ENCODE measurements at regions not wholly inside any gene's neighbourhood (a gene's known extent, or its start where the extent isn't known, plus 50 kb on each side); places are given as distances from the start of the nearest gene placed in this dataset.

DNA sequence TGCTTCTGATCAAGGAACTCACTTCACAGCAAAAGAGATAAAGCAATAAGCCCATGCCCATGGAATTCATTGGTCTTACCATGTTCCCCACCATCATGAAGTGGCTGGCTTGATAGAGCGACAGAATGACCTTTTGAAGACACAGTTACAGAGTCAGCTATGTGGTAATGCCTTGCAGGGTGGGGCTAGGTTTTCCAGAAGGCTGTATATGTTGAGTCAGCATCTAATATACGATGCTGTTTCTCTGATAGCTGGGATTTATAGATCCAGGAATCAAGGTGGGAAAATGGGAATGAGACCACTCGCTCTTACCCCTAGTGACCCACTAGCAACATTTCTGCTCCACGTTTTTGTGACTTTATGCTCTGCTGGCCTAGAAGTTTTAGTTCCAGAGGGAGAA, 220.7 kb upstream of the RSPO3 start:
- POLR2A ChIA-PET = no interaction called here

DNA sequence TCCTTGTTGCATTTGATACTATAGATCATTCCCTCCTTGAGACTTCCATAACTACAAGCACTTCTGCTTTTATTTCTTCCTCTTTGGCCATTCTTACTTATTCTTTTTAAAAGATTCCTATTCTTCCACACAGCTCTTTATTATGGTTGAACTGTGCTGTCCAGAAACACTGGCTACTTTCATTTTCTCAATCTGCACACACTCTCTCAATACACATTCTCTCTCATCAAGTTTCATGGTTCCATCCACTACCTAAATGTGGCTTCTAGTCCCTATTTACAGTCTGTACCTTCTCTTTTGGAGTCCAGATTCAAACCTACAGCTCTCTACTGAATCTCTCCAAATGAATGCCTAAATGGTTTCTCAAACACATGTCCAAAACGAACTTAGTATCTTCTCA, 214.3 kb upstream of the RSPO3 start:
- CTCF ChIA-PET = no interaction called here
- no peaks in the 10 kb centered on the region for H3K36me3 ChIP-seq (ENCODE audit: control insufficient read depth in 2 of 2, insufficient read depth in 1 of 2, low read length in 2 of 2)
- H3K4me1 ChIP-seq (ENCODE audit: control insufficient read depth, insufficient read depth, low read length) = peaks cover 4% of the 10 kb centered on the region
- no peaks in the 10 kb centered on the region for H3K9me3 ChIP-seq (ENCODE audit: control insufficient read depth, insufficient read depth, low read depth, low read length)
- POLR2A ChIA-PET = no interaction called here
- H3K4me3 ChIP-seq (ENCODE audit: low read depth, low read length) = no peak overlapping the region
- TF ChIP-seq ZNF37A (tag by site-specific recombination; IDR thresholded peaks at IDR 0.05) (no peak), ZNF350 (tag by site-specific recombination; IDR thresholded peaks at IDR 0.05) (no peak), ZNF561 (tag by site-specific recombination; IDR thresholded peaks at IDR 0.05; ENCODE audit: borderline replicate concordance) (no peak), ZNF621 (tag by site-specific recombination; IDR thresholded peaks at IDR 0.05) (no peak), ZNF146 (tag by site-specific recombination; IDR thresholded peaks at IDR 0.05) (no peak)
- no peak overlapping the region for H3K27ac ChIP-seq (ENCODE audit: extremely low read depth, low read depth, low read length)

More for the DNA sequence above, 220.7 kb upstream of the RSPO3 start:
- Histone ChIP-seq H3K4me3 (ENCODE audit: low read depth, low read length) (no peak overlapping the region), H3K9me3 (ENCODE audit: control insufficient read depth, insufficient read depth, low read depth, low read length) (no peaks in the 10 kb centered on the region), H3K36me3 (ENCODE audit: control insufficient read depth in 2 of 2, insufficient read depth in 1 of 2, low read length in 2 of 2) (no peaks in the 10 kb centered on the region), H3K27ac (ENCODE audit: extremely low read depth, low read depth, low read length) (no peak overlapping the region), H3K4me1 (ENCODE audit: control insufficient read depth, insufficient read depth, low read length) (no peaks in the 10 kb centered on the region)
- TF ChIP-seq ZNF792 (tag by site-specific recombination; IDR thresholded peaks at IDR 0.05) (no peak), ZNF510 (tag by site-specific recombination; IDR thresholded peaks at IDR 0.05; ENCODE audit: insufficient replicate concordance) (no peak), ZNF366 (tag by site-specific recombination; conservative IDR thresholded peaks at IDR 0.05) (no peak), ZNF155 (tag by site-specific recombination; IDR thresholded peaks at IDR 0.05) (no peak), ZNF548 (tag by site-specific recombination; IDR thresholded peaks at IDR 0.05) (no peak)
- CTCF ChIA-PET = no interaction called here

DNA sequence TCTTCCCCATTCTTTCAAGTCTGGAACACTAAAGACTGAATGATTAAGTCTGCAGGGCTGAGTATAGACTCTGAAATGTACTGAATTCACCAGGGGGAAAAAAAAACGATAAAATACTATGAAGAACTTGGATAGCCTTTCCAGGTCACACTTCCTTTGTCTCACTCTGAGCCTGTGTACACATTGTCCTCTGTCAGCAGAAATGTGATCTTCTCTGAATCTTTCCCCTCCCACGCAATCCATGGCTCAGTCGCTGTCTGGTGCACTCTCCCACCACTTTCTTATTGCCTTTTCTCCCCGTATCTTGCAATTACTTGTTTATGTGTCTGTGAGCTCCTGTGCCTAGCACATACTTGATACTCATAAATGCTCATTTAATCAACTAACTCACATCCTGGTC, 212.6 kb upstream of the RSPO3 start:
- CTCF ChIA-PET = interaction anchor here (0.6 kb wide), 1 partner anchor 42 kb away, joined by 4 read pairs; no protein-coding TSS in a partner anchor
- POLR2A ChIA-PET = no interaction called here
- no peaks in the 10 kb centered on the region for H3K9me3 ChIP-seq (ENCODE audit: control insufficient read depth, insufficient read depth, low read depth, low read length)
- H3K4me3 ChIP-seq (ENCODE audit: low read depth, low read length) = no peak overlapping the region
- no peak overlapping the region for H3K27ac ChIP-seq (ENCODE audit: extremely low read depth, low read depth, low read length)
- peaks cover 4% of the 10 kb centered on the region for H3K4me1 ChIP-seq (ENCODE audit: control insufficient read depth, insufficient read depth, low read length)
- no peaks in the 10 kb centered on the region for H3K36me3 ChIP-seq (ENCODE audit: control insufficient read depth in 2 of 2, insufficient read depth in 1 of 2, low read length in 2 of 2)
- TF ChIP-seq PRDM1 (tag by site-specific recombination; IDR thresholded peaks at IDR 0.05) (peak; percentile 47; the same call in 1 of the 2 replicates), ZNF155 (tag by site-specific recombination; IDR thresholded peaks at IDR 0.05) (no peak), BCL11A (tag by site-specific recombination; IDR thresholded peaks at IDR 0.05; ENCODE audit: low read depth) (no peak), ZNF140 (tag by site-specific recombination; IDR thresholded peaks at IDR 0.05) (no peak), ZNF664 (tag by site-specific recombination; IDR thresholded peaks at IDR 0.05) (peak; percentile 52; the same call in 1 of the 2 replicates), ZNF510 (tag by site-specific recombination; IDR thresholded peaks at IDR 0.05; ENCODE audit: insufficient replicate concordance) (no peak), GLI2 (tag by site-specific recombination; IDR thresholded peaks at IDR 0.05; ENCODE audit: borderline replicate concordance, low read depth) (no peak), ZNF239 (tag by site-specific recombination; IDR thresholded peaks at IDR 0.05) (no peak), ZNF629 (tag by site-specific recombination; IDR thresholded peaks at IDR 0.05) (no peak), SALL2 (tag by site-specific recombination; IDR thresholded peaks at IDR 0.05; ENCODE audit: borderline replicate concordance) (no peak), ZNF169 (tag by site-specific recombination; IDR thresholded peaks at IDR 0.05) (no peak), KLF7 (tag by site-specific recombination; IDR thresholded peaks at IDR 0.05; ENCODE audit: borderline replicate concordance) (no peak), ZFHX2 (tag by site-specific recombination; conservative IDR thresholded peaks at IDR 0.05) (peak; percentile 83), ZNF785 (tag by site-specific recombination; IDR thresholded peaks at IDR 0.05) (no peak), ZNF792 (tag by site-specific recombination; IDR thresholded peaks at IDR 0.05) (no peak), ZNF132 (tag by site-specific recombination; IDR thresholded peaks at IDR 0.05; ENCODE audit: borderline replicate concordance) (no peak), EGR2 (tag by site-specific recombination; IDR thresholded peaks at IDR 0.05; ENCODE audit: low read depth) (peak; percentile 70; the same call in 1 of the 2 replicates), ZNF416 (tag by site-specific recombination; IDR thresholded peaks at IDR 0.05) (no peak)
- TF ChIP-seq, protein P1, sequence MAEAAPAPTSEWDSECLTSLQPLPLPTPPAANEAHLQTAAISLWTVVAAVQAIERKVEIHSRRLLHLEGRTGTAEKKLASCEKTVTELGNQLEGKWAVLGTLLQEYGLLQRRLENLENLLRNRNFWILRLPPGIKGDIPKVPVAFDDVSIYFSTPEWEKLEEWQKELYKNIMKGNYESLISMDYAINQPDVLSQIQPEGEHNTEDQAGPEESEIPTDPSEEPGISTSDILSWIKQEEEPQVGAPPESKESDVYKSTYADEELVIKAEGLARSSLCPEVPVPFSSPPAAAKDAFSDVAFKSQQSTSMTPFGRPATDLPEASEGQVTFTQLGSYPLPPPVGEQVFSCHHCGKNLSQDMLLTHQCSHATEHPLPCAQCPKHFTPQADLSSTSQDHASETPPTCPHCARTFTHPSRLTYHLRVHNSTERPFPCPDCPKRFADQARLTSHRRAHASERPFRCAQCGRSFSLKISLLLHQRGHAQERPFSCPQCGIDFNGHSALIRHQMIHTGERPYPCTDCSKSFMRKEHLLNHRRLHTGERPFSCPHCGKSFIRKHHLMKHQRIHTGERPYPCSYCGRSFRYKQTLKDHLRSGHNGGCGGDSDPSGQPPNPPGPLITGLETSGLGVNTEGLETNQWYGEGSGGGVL (tag by site-specific recombination; IDR thresholded peaks at IDR 0.05) = peak; percentile 16; the same call in 1 of the 2 replicates
- TF ChIP-seq, protein P2, sequence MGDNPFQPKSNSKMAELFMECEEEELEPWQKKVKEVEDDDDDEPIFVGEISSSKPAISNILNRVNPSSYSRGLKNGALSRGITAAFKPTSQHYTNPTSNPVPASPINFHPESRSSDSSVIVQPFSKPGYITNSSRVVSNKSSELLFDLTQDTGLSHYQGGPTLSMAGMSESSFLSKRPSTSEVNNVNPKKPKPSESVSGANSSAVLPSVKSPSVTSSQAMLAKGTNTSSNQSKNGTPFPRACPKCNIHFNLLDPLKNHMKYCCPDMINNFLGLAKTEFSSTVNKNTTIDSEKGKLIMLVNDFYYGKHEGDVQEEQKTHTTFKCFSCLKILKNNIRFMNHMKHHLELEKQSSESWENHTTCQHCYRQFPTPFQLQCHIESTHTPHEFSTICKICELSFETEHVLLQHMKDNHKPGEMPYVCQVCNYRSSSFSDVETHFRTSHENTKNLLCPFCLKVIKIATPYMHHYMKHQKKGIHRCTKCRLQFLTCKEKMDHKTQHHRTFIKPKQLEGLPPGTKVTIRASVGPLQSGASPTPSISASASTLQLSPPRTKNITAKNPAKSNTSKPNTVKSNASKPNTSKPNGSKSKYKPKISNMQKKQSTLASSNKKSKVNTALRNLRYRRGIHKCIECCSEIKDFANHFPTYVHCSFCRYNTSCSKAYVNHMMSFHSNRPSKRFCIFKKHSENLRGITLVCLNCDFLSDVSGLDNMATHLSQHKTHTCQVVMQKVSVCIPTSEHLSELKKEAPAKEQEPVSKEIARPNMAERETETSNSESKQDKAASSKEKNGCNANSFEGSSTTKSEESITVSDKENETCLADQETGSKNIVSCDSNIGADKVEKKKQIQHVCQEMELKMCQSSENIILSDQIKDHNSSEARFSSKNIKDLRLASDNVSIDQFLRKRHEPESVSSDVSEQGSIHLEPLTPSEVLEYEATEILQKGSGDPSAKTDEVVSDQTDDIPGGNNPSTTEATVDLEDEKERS (tag by site-specific recombination; IDR thresholded peaks at IDR 0.05) = no peak

Data from HEK293 (cell line).